Bronchial epithelial cell (primary cell): ENCODE measurements at regions not wholly inside any gene's neighbourhood (a gene's known extent, or its start where the extent isn't known, plus 50 kb on each side); places are given as distances from the start of the nearest gene placed in this dataset.

ENCODE experiments used
- DNase-seq: peaks from one replicate; pipeline ENCODE4 v3.0.0-alpha.2; 2010; ENCODE audit warnings: low read depth
- FAIRE-seq: peaks from 2 replicates; lab custom pipeline; 2011; peaks lifted over from hg19 to GRCh38; lab: Jason Lieb, UNC
- H3K27me3 ChIP-seq: 2 replicates; pipeline ENCODE4 v1.5.1; 2011; ENCODE audit warnings: low read length; ENCODE audit not compliant: control insufficient read depth, insufficient read depth
- H3K36me3 ChIP-seq: 2 replicates; pipeline ENCODE4 v1.5.1; 2011; ENCODE audit warnings: low read length; ENCODE audit not compliant: control insufficient read depth, insufficient read depth
- H3K4me3 ChIP-seq: 2 replicates; pipeline ENCODE4 v1.5.1; 2011; ENCODE audit warnings: mild to moderate bottlenecking, low read depth, low read length, control low read depth
- CTCF ChIP-seq: IDR thresholded peaks from 2 replicates; pipeline ENCODE4 v1.5.1; 2011; ENCODE audit warnings: mild to moderate bottlenecking, moderate library complexity, low read length, control low read depth, inconsistent platforms; ENCODE audit not compliant: insufficient read depth, severe bottlenecking

GRCh38 chr2:239895116-239895515 lies 130.0 kb downstream of the NDUFA10 start:
- Histone ChIP-seq H3K27me3 (no peaks in the 10 kb centered on the region), H3K4me3 (no peak overlapping the region), H3K36me3 (no peaks in the 10 kb centered on the region)
- no peak for DNase-seq
- no peak for FAIRE-seq
- no peak for TF ChIP-seq CTCF

DNA sequence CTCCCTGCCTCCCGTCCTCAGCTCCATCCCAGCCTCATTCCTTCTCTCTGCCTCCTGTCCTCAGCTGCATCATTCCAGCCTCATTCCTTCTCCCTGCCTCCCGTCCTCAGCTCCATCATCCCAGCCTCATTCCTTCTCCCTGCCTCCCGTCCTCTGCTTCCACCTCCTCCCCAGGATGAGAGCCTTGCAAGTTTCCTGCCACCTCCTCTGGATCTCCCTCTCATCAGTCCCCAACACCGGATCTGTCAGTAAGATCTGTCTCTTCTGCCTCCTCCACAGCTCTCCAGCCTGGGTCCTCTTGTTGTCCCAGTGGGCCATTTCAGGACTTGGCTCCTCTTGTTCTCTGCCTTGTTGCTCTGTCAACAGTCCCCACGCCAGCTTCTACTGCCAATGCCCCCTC lies 130.9 kb downstream of the NDUFA10 start:
- no peak for DNase-seq
- H3K4me3 ChIP-seq = no peak overlapping the region
- H3K36me3 ChIP-seq = no peaks in the 10 kb centered on the region
- FAIRE-seq = peak; percentile 93
- H3K27me3 ChIP-seq = no peaks in the 10 kb centered on the region
- no peak for TF ChIP-seq CTCF

GRCh38 chr2:239893236-239893515 lies 132.0 kb downstream of the NDUFA10 start:
- H3K36me3 ChIP-seq = no peaks in the 10 kb centered on the region
- DNase-seq (no peak), FAIRE-seq (no peak)
- no peak overlapping the region for H3K4me3 ChIP-seq
- no peaks in the 10 kb centered on the region for H3K27me3 ChIP-seq
- TF ChIP-seq CTCF = no peak

DNA sequence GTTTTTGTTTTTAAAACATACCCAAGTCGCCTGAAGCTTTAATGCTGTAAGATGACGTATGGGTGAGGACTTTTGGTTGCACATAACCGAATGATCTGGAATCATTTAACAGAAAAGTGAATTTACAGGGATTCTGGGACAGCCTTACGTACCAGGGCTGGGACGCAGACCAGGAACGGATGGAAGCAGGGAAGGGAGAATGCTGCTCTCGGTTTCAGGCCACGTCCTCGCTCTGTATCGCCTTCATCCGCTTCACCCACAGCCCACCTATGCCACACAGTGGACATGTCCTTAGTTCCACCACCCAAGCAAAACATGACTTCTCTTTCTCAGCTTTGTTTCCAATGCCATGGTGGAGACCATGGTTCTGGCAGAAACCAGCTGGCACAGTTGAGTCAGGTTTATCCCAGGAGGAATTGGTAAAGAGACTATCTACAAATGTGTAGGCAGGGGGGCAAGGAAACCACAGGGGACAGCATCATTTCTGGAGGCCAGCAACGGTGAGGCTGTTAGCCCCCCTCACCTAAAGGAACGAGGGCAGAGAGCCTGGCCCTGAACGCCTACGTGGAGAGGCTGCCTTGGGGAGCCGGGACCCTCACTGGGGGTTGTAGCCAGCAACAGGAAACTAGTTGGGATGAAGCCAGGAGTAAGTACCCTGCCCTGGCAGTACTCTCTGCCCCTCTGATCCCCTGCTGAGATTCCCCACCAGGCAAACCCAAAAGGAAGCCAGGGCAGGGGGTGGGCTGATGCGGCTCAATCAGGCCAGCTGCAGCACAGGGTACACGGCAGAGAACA lies 132.5 kb downstream of the NDUFA10 start:
- Histone ChIP-seq H3K27me3 (no peaks in the 10 kb centered on the region), H3K36me3 (no peaks in the 10 kb centered on the region), H3K4me3 (no peak overlapping the region)
- FAIRE-seq (no peak), DNase-seq (no peak)
- TF ChIP-seq CTCF = no peak

GRCh38 chr2:239891698-239892097 lies 133.4 kb downstream of the NDUFA10 start:
- no peak for DNase-seq
- H3K27me3 ChIP-seq = no peaks in the 10 kb centered on the region
- TF ChIP-seq CTCF = no peak
- no peak for FAIRE-seq
- H3K4me3 ChIP-seq = no peak overlapping the region
- H3K36me3 ChIP-seq = no peaks in the 10 kb centered on the region

- Histone ChIP-seq H3K36me3 (no peaks in the 10 kb centered on the region), H3K27me3 (no peaks in the 10 kb centered on the region), H3K4me3 (no peak overlapping the region)
- DNase-seq (no peak), FAIRE-seq (no peak)
- TF ChIP-seq CTCF = no peak
Observed at GRCh38 chr2:239890206-239890746, 134.9 kb downstream of the NDUFA10 start.
